ENCODE measurements at regions not wholly inside any gene's neighbourhood (a gene's known extent, or its start where the extent isn't known, plus 50 kb on each side); places are given as distances from the start of the nearest gene placed in this dataset.

DNA sequence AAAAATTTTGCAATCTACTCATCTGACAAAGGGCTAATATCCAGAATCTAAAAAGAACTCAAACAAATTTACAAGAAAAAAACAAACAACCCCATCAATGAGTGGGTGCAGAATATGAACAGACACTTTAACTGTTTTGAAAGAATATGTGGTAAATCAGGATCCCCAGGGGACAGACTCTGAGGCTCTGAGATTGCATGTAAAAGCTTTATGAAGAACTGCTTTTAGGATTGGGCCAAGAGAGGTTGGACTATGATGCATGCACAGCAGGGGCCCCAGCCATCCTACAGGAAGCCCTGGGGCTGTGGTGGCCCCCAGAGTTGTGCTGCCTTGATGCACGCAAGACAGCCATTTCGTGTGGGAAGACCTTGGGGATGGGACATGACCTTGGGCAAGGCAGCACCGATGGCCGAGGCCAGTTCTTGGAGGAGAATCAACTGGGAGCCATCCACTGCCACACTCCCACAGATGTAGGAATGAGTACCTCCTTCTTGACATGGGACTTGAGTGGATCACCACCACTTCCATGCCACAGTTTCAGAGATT lies 298.1 kb upstream of the THBS1 start:
- H3K27me3 ChIP-seq (replicated peaks; ENCODE audit: control insufficient read depth, insufficient read depth, low read length): no peaks in the 10 kb centered on the region
- no peaks in the 10 kb centered on the region for H3K36me3 ChIP-seq (ENCODE audit: control insufficient read depth, insufficient read depth, low read length)
- no peaks in the 10 kb centered on the region for H3K9me3 ChIP-seq
- no peak for DNase-seq
- ChIA-PET CTCF (no interaction called here), POLR2A (no interaction called here)
- Mint-ChIP-seq H3K36me3 (ENCODE audit: insufficient read depth, unreplicated experiment) (no peaks in the 10 kb centered on the region), H3K27me3 (ENCODE audit: insufficient read depth, unreplicated experiment) (no peaks in the 10 kb centered on the region), H3K27ac (ENCODE audit: unreplicated experiment) (no peak overlapping the region), H3K9me3 (ENCODE audit: unreplicated experiment) (peaks cover 12% of the 10 kb centered on the region), H3K4me1 (ENCODE audit: low read depth, unreplicated experiment) (peaks cover 6% of the 10 kb centered on the region), H3K4me3 (ENCODE audit: unreplicated experiment) (no peak overlapping the region)
- no peak overlapping the region for H3K4me3 ChIP-seq (ENCODE audit: low read depth, low read length)
- TF ChIP-seq, protein P1, sequence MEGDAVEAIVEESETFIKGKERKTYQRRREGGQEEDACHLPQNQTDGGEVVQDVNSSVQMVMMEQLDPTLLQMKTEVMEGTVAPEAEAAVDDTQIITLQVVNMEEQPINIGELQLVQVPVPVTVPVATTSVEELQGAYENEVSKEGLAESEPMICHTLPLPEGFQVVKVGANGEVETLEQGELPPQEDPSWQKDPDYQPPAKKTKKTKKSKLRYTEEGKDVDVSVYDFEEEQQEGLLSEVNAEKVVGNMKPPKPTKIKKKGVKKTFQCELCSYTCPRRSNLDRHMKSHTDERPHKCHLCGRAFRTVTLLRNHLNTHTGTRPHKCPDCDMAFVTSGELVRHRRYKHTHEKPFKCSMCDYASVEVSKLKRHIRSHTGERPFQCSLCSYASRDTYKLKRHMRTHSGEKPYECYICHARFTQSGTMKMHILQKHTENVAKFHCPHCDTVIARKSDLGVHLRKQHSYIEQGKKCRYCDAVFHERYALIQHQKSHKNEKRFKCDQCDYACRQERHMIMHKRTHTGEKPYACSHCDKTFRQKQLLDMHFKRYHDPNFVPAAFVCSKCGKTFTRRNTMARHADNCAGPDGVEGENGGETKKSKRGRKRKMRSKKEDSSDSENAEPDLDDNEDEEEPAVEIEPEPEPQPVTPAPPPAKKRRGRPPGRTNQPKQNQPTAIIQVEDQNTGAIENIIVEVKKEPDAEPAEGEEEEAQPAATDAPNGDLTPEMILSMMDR (IDR thresholded peaks at IDR 0.05; ENCODE audit: insufficient read depth in 1 of 2, low read depth in 1 of 2, low read length in 1 of 2, severe bottlenecking in 1 of 2, unreplicated experiment in 1 of 2): no peak
- intact Hi-C loops (cut with micrococcal nuclease; ENCODE audit: unreplicated experiment): no loop called here
- no TSS peak for BruUV-seq (replicated peaks)
- H3K4me1 ChIP-seq: no peaks in the 10 kb centered on the region

DNA sequence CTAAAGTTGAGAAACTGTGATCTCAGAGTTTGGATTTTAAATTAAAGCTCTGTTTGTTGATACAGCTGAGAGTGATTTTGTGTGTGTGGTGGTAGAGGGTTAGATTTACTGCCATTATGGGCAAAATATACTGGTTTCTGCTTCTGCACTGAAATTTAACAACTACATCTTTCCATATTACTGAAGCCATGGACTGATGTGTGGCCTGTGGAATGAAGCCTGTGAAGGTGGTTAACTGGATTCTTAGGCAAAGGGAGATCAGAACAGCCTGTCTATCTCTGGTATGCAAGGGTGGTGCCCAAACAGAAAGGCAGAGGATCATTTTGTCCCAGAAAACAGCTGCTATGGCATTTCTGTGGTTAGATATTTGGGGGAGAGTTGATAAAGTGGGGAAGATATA lies 297.3 kb upstream of the THBS1 start:
- H3K9me3 ChIP-seq: no peaks in the 10 kb centered on the region
- no peak overlapping the region for H3K4me3 ChIP-seq (ENCODE audit: low read depth, low read length)
- H3K36me3 Mint-ChIP-seq (ENCODE audit: insufficient read depth, unreplicated experiment): no peaks in the 10 kb centered on the region
- CTCF ChIA-PET: no interaction called here
- no peak for DNase-seq
- H3K27ac Mint-ChIP-seq (ENCODE audit: unreplicated experiment): no peak overlapping the region
- H3K27me3 Mint-ChIP-seq (ENCODE audit: insufficient read depth, unreplicated experiment): no peaks in the 10 kb centered on the region
- no peaks in the 10 kb centered on the region for H3K27me3 ChIP-seq (replicated peaks; ENCODE audit: control insufficient read depth, insufficient read depth, low read length)
- TF ChIP-seq, protein P1 (IDR thresholded peaks at IDR 0.05; ENCODE audit: insufficient read depth in 1 of 2, low read depth in 1 of 2, low read length in 1 of 2, severe bottlenecking in 1 of 2, unreplicated experiment in 1 of 2): no peak
- H3K4me1 ChIP-seq: no peaks in the 10 kb centered on the region
- peaks cover 6% of the 10 kb centered on the region for H3K4me1 Mint-ChIP-seq (ENCODE audit: low read depth, unreplicated experiment)
- H3K9me3 Mint-ChIP-seq (ENCODE audit: unreplicated experiment): peaks cover 5% of the 10 kb centered on the region
- BruUV-seq (replicated peaks): no TSS peak
- no peak overlapping the region for H3K4me3 Mint-ChIP-seq (ENCODE audit: unreplicated experiment)
- POLR2A ChIA-PET: no interaction called here
- no peaks in the 10 kb centered on the region for H3K36me3 ChIP-seq (ENCODE audit: control insufficient read depth, insufficient read depth, low read length)
- intact Hi-C loops (cut with micrococcal nuclease; ENCODE audit: unreplicated experiment): no loop called here

DNA sequence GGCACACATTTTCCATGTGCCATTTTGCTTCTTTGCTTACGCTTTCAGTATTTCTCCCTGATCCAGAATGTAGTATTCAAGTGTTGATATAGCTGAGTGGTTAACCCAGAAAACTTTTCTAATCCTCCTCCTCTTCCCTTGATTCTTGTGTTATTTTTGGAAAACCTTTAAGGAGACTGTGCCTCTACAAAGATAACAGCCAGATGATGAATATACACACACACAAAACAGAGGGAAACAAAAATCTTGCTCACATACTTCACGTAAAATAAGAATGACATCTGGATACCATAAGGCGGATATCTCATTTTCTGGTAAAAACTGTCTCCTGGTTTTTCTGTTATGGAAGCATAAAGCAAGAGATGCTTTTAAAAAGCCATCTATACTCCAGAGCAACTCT lies 295.8 kb upstream of the THBS1 start:
- CTCF ChIA-PET: no interaction called here
- H3K36me3 Mint-ChIP-seq (ENCODE audit: insufficient read depth, unreplicated experiment): no peaks in the 10 kb centered on the region
- Histone ChIP-seq H3K9me3 (no peaks in the 10 kb centered on the region), H3K4me1 (no peaks in the 10 kb centered on the region), H3K36me3 (ENCODE audit: control insufficient read depth, insufficient read depth, low read length) (no peaks in the 10 kb centered on the region), H3K27me3 (replicated peaks; ENCODE audit: control insufficient read depth, insufficient read depth, low read length) (no peaks in the 10 kb centered on the region), H3K4me3 (ENCODE audit: low read depth, low read length) (no peak overlapping the region)
- no peaks in the 10 kb centered on the region for H3K9me3 Mint-ChIP-seq (ENCODE audit: unreplicated experiment)
- intact Hi-C loops (cut with micrococcal nuclease; ENCODE audit: unreplicated experiment): no loop called here
- H3K27me3 Mint-ChIP-seq (ENCODE audit: insufficient read depth, unreplicated experiment): no peaks in the 10 kb centered on the region
- peaks cover 6% of the 10 kb centered on the region for H3K4me1 Mint-ChIP-seq (ENCODE audit: low read depth, unreplicated experiment)
- TF ChIP-seq, protein P1 (IDR thresholded peaks at IDR 0.05; ENCODE audit: insufficient read depth in 1 of 2, low read depth in 1 of 2, low read length in 1 of 2, severe bottlenecking in 1 of 2, unreplicated experiment in 1 of 2): no peak
- H3K4me3 Mint-ChIP-seq (ENCODE audit: unreplicated experiment): no peak overlapping the region
- BruUV-seq (replicated peaks): no TSS peak
- POLR2A ChIA-PET: no interaction called here
- DNase-seq: no peak
- H3K27ac Mint-ChIP-seq (ENCODE audit: unreplicated experiment): no peak overlapping the region

All from Caco-2 (cell line).